K562 (cell line): ENCODE measurements at regions not wholly inside any gene's neighbourhood (a gene's known extent, or its start where the extent isn't known, plus 50 kb on each side); places are given as distances from the start of the nearest gene placed in this dataset.

Experiments
- ATAC-seq: fragments of 200-7000 bp; cut with Tn5 transposase; 3 replicates; pipeline ENCODE4 v1.9.1; 2020; ENCODE audit warnings: moderate library complexity
- BruUV-seq: library from RNA; stranded (reverse); fragments of 400-500 nt; replicated peaks from 2 replicates; lab custom pipeline; 2021; lab: Mats Ljungman, UMichigan
- CTCF ChIA-PET: fragments of 300-600 bp; formaldehyde crosslinking; extraction: SDS; loops from one replicate; lab custom pipeline; 2021; ENCODE audit warnings: low intra/inter-chr PET ratio; lab: Yijun Ruan, JAX
- POLR2A ChIA-PET: fragments of 300-600, 350-650 bp; sonication (Branson Sonifier 250); formaldehyde crosslinking; extraction: SDS; loops from one replicate; lab custom pipeline; 2021; ENCODE audit warnings: antibody characterized with exemption, inconsistent platforms; lab: Yijun Ruan, JAX
- DNase-seq, 4 experiments: peaks; one replicate each; pipeline versions ENCODE4 v3.0.0 to v3.0.0-alpha.2; 2011 to 2018; ENCODE audit warnings: low spot score in 3 of 4, mixed read lengths in 3 of 4; ENCODE audit errors: extremely low read depth in 1 of 4
- FAIRE-seq: peaks from 2 replicates; lab custom pipeline; 2011; peaks lifted over from hg19 to GRCh38; lab: Jason Lieb, UNC
- H2AFZ ChIP-seq: 2 replicates; pipeline ENCODE4 v1.6.0; 2011; ENCODE audit warnings: low read depth, low read length, control low read depth, inconsistent platforms
- H3K27ac ChIP-seq: fragments of 200-600 bp; 3 replicates; pipeline ENCODE4 v1.8.0; 2011; ENCODE audit warnings: low read depth, mild to moderate bottlenecking, control low read depth, inconsistent platforms, low read length, moderate library complexity, mixed read lengths; ENCODE audit errors: extremely low read depth
- H3K27me3 ChIP-seq, 2 experiments: fragments of 300-600 bp in 1 of 2; 2 replicates in 1 of 2; 3 replicates in 1 of 2; pipeline versions ENCODE4 v1.6.0 to v1.8.0; 2011; ENCODE audit warnings: inconsistent platforms in 2 of 2, low read length in 2 of 2, mild to moderate bottlenecking in 1 of 2, mixed read lengths in 1 of 2, moderate library complexity in 1 of 2; ENCODE audit not compliant: control insufficient read depth in 2 of 2, insufficient read depth in 2 of 2
- H3K36me3 ChIP-seq: fragments of 300-600 bp; 3 replicates; pipeline ENCODE4 v1.8.0; 2011; ENCODE audit warnings: mild to moderate bottlenecking, low read length, inconsistent platforms; ENCODE audit not compliant: control insufficient read depth, insufficient read depth
- H3K4me1 ChIP-seq, 2 experiments: fragments of 200-600 bp in 1 of 2; replicated peaks in 1 of 2; 2 replicates in 1 of 2; 3 replicates in 1 of 2; pipeline versions ENCODE4 v1.5.1 to v1.8.0; 2011; ENCODE audit warnings: inconsistent platforms in 2 of 2, low read length in 2 of 2, mild to moderate bottlenecking in 1 of 2, mixed read lengths in 1 of 2, moderate library complexity in 1 of 2; ENCODE audit not compliant: control insufficient read depth in 2 of 2, insufficient read depth in 2 of 2
- H3K4me2 ChIP-seq: 2 replicates; pipeline ENCODE4 v1.6.1; 2011; ENCODE audit warnings: low read length, control low read depth, inconsistent platforms, mixed read lengths; ENCODE audit not compliant: insufficient read depth
- H3K4me3 ChIP-seq: fragments of 200-600 bp; sonication (generic), shearing (Covaris generic); 2 replicates; pipeline ENCODE4 v1.5.1; 2016; ENCODE audit warnings: control low read depth, inconsistent platforms
- H3K79me2 ChIP-seq: fragments of 200-600 bp; 3 replicates; pipeline ENCODE4 v1.8.0; 2011; ENCODE audit warnings: low read length, inconsistent platforms; ENCODE audit not compliant: control insufficient read depth, insufficient read depth
- H3K9ac ChIP-seq, 2 experiments: 2 replicates each; pipeline versions ENCODE4 v1.6.0 to v1.6.1; 2011; ENCODE audit warnings: low read depth in 2 of 2, low read length in 2 of 2, control low read depth in 1 of 2, inconsistent platforms in 1 of 2, mild to moderate bottlenecking in 1 of 2, mixed read lengths in 1 of 2; ENCODE audit not compliant: insufficient read depth in 1 of 2
- H3K9me1 ChIP-seq: one replicate; pipeline ENCODE4 v1.6.0; 2011; ENCODE audit warnings: inconsistent platforms, mild to moderate bottlenecking, low read length, moderate library complexity; ENCODE audit not compliant: control insufficient read depth, insufficient read depth
- H3K9me3 ChIP-seq: replicated peaks from 2 replicates; pipeline ENCODE4 v1.5.1; 2011; ENCODE audit warnings: low read depth, low read length, inconsistent platforms; ENCODE audit not compliant: control insufficient read depth, insufficient read depth
- H4K20me1 ChIP-seq: replicated peaks from 2 replicates; pipeline ENCODE4 v1.6.1; 2011; ENCODE audit warnings: low read length, inconsistent platforms, mixed read lengths; ENCODE audit not compliant: control insufficient read depth, insufficient read depth
- BACH1 ChIP-seq: fragments of 200-800 bp; sonication (Bioruptor generic); IDR thresholded peaks from 2 replicates; pipeline ENCODE4 v1.6.1; 2016; ENCODE audit warnings: missing genetic modification characterization, missing compliant biosample characterization
- CBX2 ChIP-seq: fragments of 200-600 bp; sonication (generic); IDR thresholded peaks from one replicate; pipeline ENCODE4 v1.6.1; 2012; ENCODE audit warnings: mild to moderate bottlenecking, low read length, inconsistent platforms; ENCODE audit not compliant: insufficient read depth, poor library complexity, severe bottlenecking
- CEBPB ChIP-seq: fragments of 450-650 bp; IDR thresholded peaks from 2 replicates; pipeline ENCODE4 v1.6.1; 2016; ENCODE audit warnings: missing genetic modification characterization, missing compliant biosample characterization
- CREM ChIP-seq: IDR thresholded peaks from 2 replicates; pipeline ENCODE4 v1.6.1; 2014; ENCODE audit warnings: antibody characterized with exemption, low read depth
- EGR1 ChIP-seq: fragments of 450-650 bp; conservative IDR thresholded peaks from 2 replicates; pipeline ENCODE4 v1.6.1; 2017; ENCODE audit warnings: mild to moderate bottlenecking
- GTF2F1 ChIP-seq: IDR thresholded peaks from 2 replicates; pipeline ENCODE4 v1.6.1; 2011; ENCODE audit warnings: low read depth, low read length, improper control_type of control experiment
- HNRNPLL ChIP-seq: fragments of 200-400 bp; formaldehyde crosslinking; IDR thresholded peaks from 2 replicates; pipeline ENCODE4 v1.6.1; 2017; ENCODE audit warnings: low read length, low read depth, mild to moderate bottlenecking; ENCODE audit not compliant: poor library complexity, severe bottlenecking
- IFI16 ChIP-seq: fragments of 250-450 bp; sonication (Bioruptor Pico); IDR thresholded peaks from 2 replicates; pipeline ENCODE4 v2.1.2; 2022; ENCODE audit warnings: mild to moderate bottlenecking, inconsistent platforms
- MEIS2 ChIP-seq: fragments of 450-650 bp; IDR thresholded peaks from 2 replicates; pipeline ENCODE4 v1.6.1; 2014; ENCODE audit warnings: mild to moderate bottlenecking; ENCODE audit not compliant: partially characterized antibody
- PYGO2 ChIP-seq: fragments of 450-650 bp; IDR thresholded peaks from 2 replicates; pipeline ENCODE4 v1.6.1; 2016; ENCODE audit warnings: mild to moderate bottlenecking, missing genetic modification characterization, moderate library complexity, missing compliant biosample characterization
- RBM14 ChIP-seq: fragments of 200-400 bp; formaldehyde crosslinking; IDR thresholded peaks from 2 replicates; pipeline ENCODE4 v1.6.1; 2018; ENCODE audit warnings: low read depth, mild to moderate bottlenecking, low read length, moderate library complexity, borderline replicate concordance; ENCODE audit not compliant: insufficient read depth
- RBM34 ChIP-seq: fragments of 200-400 bp; formaldehyde crosslinking; IDR thresholded peaks from 2 replicates; pipeline ENCODE4 v1.6.1; 2018; ENCODE audit warnings: low read length, borderline replicate concordance; ENCODE audit not compliant: insufficient read depth
- TBL1XR1 ChIP-seq, 2 experiments: IDR thresholded peaks; 2 replicates each; pipeline ENCODE4 v1.6.1; 2012; ENCODE audit warnings: improper control_type of control experiment in 2 of 2, low read length in 2 of 2, mild to moderate bottlenecking in 1 of 2
- THAP12 ChIP-seq: fragments of 250-450 bp; sonication (Bioruptor Pico); IDR thresholded peaks from 2 replicates; pipeline ENCODE4 v1.9.0; 2021; ENCODE audit warnings: mild to moderate bottlenecking, inconsistent platforms
- YBX1 ChIP-seq: fragments of 450-650 bp; IDR thresholded peaks from 2 replicates; pipeline ENCODE4 v1.7.1; 2016; ENCODE audit warnings: mild to moderate bottlenecking
- ZNF12 ChIP-seq: sonication (generic); formaldehyde crosslinking; IDR thresholded peaks from 2 replicates; pipeline ENCODE4 v1.4.0; 2020; ENCODE audit warnings: mild to moderate bottlenecking, missing genetic modification reagents
- ZNF232 ChIP-seq: sonication (generic); formaldehyde crosslinking; IDR thresholded peaks from 2 replicates; pipeline ENCODE4 v1.8.0; 2022; ENCODE audit warnings: mild to moderate bottlenecking, missing genetic modification reagents
- ZNF561 ChIP-seq: fragments of 450-650 bp; formaldehyde crosslinking; conservative IDR thresholded peaks from 2 replicates; pipeline ENCODE4 v1.4.0; 2020; ENCODE audit warnings: mild to moderate bottlenecking, moderate library complexity
- WGBS: fragments of 100-300 bp; shearing (Covaris generic); methylation state at CpG from one replicate; pipeline ENCODE4 v1.1.6; 2016; ENCODE audit warnings: low coverage, mixed read lengths; ENCODE audit not compliant: insufficient coverage; ENCODE audit errors: missing lambda C conversion rate; 5-methylcytosine and 5-hydroxymethylcytosine counted together
- in situ Hi-C: fragments of 300-500 bp; cut with MboI; formaldehyde crosslinking; loops from 4 replicates; pipeline ENCODE4 v1.15.0; 2018; ENCODE audit warnings: inconsistent platforms, mixed read lengths
- intact Hi-C: fragments of 100-400 bp; cut with micrococcal nuclease; formaldehyde crosslinking; loops from 2 replicates; pipeline ENCODE4 v1.14.2; 2022
- TF ChIP-seq, protein P1 (sequence below): fragments of 450-650 bp; IDR thresholded peaks from 2 replicates; pipeline ENCODE4 v1.6.1; 2017; ENCODE audit warnings: antibody characterized with exemption
- TF ChIP-seq, protein P2 (sequence below): fragments of 450-650 bp; formaldehyde crosslinking; conservative IDR thresholded peaks from 2 replicates; pipeline ENCODE4 v1.4.0; 2022; ENCODE audit warnings: mild to moderate bottlenecking, missing genetic modification characterization

DNA sequence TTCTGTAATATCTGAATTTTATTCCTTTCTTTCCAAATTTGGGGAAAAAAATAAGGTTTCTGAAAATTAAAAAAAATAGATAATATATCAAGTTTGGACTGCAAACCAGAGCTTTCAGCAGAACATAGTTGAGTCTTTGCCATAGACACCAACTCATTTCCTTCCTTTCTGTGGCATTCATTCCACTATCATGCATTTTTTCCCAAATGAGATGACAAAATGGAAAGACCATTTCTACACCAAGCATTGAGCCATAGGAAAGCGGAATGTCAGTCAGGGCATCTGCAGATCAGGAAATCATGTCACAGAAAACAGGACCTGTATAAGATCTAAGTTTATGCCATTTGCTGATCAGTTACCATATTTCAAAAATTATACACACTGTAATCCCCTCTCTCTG is 333.3 kb upstream of the THBS1 start:
- TF ChIP-seq BACH1 (tag): no peak
- no peak for TF ChIP-seq GTF2F1
- TF ChIP-seq ZNF12 (CRISPR knock-in tag): no peak
- no peak for TF ChIP-seq MEIS2
- TF ChIP-seq HNRNPLL: no peak
- no peak for TF ChIP-seq THAP12
- no peak for TF ChIP-seq RBM34
- TF ChIP-seq, protein P1, sequence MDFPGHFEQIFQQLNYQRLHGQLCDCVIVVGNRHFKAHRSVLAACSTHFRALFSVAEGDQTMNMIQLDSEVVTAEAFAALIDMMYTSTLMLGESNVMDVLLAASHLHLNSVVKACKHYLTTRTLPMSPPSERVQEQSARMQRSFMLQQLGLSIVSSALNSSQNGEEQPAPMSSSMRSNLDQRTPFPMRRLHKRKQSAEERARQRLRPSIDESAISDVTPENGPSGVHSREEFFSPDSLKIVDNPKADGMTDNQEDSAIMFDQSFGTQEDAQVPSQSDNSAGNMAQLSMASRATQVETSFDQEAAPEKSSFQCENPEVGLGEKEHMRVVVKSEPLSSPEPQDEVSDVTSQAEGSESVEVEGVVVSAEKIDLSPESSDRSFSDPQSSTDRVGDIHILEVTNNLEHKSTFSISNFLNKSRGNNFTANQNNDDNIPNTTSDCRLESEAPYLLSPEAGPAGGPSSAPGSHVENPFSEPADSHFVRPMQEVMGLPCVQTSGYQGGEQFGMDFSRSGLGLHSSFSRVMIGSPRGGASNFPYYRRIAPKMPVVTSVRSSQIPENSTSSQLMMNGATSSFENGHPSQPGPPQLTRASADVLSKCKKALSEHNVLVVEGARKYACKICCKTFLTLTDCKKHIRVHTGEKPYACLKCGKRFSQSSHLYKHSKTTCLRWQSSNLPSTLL: no peak
- TF ChIP-seq CEBPB: no peak
- TF ChIP-seq EGR1: no peak
- no peak for TF ChIP-seq YBX1
- no peak for TF ChIP-seq ZNF232 (CRISPR knock-in tag)
- no peak for TF ChIP-seq TBL1XR1 (IDR thresholded peaks at IDR 0.05; ENCODE audit: low read length in 2 of 2)
- no peak for TF ChIP-seq CBX2
- TF ChIP-seq PYGO2 (tag): no peak
- no peak for TF ChIP-seq ZNF561 (CRISPR knock-in tag)
- TF ChIP-seq CREM: no peak
- TF ChIP-seq IFI16: no peak
- TF ChIP-seq, protein P2, sequence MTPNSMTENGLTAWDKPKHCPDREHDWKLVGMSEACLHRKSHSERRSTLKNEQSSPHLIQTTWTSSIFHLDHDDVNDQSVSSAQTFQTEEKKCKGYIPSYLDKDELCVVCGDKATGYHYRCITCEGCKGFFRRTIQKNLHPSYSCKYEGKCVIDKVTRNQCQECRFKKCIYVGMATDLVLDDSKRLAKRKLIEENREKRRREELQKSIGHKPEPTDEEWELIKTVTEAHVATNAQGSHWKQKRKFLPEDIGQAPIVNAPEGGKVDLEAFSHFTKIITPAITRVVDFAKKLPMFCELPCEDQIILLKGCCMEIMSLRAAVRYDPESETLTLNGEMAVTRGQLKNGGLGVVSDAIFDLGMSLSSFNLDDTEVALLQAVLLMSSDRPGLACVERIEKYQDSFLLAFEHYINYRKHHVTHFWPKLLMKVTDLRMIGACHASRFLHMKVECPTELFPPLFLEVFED (CRISPR knock-in tag): no peak
- TF ChIP-seq RBM14: no peak
- POLR2A ChIA-PET: no interaction called here
- CTCF ChIA-PET: no interaction called here
- H4K20me1 ChIP-seq: no peaks in the 10 kb centered on the region
- peaks cover 0 to 3% of the 10 kb centered on the region in 2 experiments; a peak in 2 of 5 replicates for H3K27me3 ChIP-seq
- H3K9me3 ChIP-seq: no peaks in the 10 kb centered on the region
- ATAC-seq: no peak
- no peaks in the 10 kb centered on the region for H3K4me1 ChIP-seq
- H3K9me1 ChIP-seq: no peaks in the 10 kb centered on the region
- no peak overlapping the region for H3K4me3 ChIP-seq
- H3K27ac ChIP-seq: no peak overlapping the region
- H3K4me2 ChIP-seq: no peak overlapping the region
- in situ Hi-C loops (no loop called here), intact Hi-C loops (no loop called here)
- no peak for DNase-seq
- no TSS peak for BruUV-seq
- WGBS: 0% methylated on average over 1 of the region's 1 CpG
- FAIRE-seq: no peak
- H3K9ac ChIP-seq: no peak overlapping the region
- H2AFZ ChIP-seq: no peak overlapping the region
- no peaks in the 10 kb centered on the region for H3K36me3 ChIP-seq
- H3K79me2 ChIP-seq: no peaks in the 10 kb centered on the region
